GM19043 (cell line): ENCODE measurements at regions not wholly inside any gene's neighbourhood (a gene's known extent, or its start where the extent isn't known, plus 50 kb on each side); places are given as distances from the start of the nearest gene placed in this dataset.
"Not testable (repeated sequence)": the region's sequence is repeated elsewhere in the genome, so short reads cannot be mapped to it uniquely, and the experiment has no call there.

ENCODE experiments used
- ATAC-seq: cut with Tn5 transposase; IDR thresholded peaks from one replicate; pipeline ENCODE4 v1.9.1; 2021; ENCODE audit warnings: low read depth; ENCODE audit not compliant: unreplicated experiment

DNA sequence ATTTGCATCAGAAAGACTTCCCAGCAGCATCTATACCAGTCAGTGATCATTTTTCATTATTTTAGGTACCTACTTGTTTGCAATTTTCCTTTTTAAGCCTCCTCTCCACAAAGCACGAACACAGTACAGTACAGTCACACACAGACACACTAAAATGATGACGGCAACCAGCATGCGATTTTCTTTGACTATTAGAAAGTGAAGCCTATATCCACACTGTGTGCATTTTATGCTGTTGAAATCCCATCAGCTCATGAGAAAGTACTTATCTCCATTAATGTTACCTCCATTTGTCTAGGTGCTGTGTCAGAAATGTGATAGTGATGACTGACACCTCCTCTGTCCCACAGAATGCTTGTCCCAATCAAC is 294.7 kb upstream of the MEIS2 start:
- no peak for ATAC-seq

DNA sequence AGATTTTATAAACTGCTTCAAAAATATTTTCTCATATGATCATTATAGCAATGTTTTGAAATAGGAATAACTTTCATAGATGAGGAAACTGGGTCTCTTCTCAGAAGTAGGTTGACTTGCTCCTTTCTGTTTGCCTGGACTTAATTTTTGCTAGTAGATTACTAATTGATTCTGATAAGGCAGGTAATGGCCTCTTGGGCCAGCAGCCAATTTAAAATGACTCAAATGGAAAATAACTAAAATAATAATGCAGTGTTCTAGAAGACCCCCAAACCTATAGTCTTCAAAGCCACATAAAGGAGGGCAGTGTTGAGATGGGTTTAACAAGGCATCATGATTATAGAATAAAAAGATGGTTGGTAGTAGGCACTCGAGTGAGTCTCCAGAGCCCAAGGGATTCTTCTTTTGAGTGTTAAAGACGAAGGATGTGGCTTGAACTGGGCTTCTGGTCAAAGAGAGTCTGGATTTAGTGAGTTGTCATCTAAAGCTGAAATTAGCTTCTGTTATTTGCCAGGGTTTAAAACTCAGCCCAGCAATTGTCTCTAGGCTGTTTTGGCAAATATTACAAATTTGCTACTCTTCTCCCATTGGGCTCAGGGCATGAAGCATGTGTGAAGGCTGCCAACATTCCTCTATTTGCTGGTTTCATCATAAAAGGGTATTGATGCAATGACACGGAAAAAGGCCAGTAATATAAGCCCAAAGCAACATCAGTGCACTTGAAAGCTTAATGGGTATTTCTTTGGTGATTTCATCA is 297.1 kb upstream of the MEIS2 start:
- no peak for ATAC-seq

DNA sequence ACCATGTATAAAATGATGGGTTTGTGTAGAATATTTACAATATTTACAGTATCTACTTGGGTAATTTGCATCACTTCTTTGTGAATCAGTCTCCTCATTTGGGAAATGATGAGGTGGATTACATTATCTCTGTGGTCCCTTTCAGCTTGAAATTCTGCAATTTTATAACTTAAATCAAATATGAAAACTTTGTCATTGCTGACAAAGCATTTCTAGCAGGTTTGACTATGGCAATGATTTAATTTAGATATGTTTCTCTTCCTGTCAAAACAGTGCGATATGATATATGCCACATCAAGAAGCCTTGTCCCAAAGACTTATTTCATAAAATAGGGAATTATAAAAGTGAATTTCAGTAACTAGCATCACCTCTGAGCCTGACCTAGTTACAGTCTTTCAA is 315.8 kb upstream of the MEIS2 start:
- ATAC-seq = no peak

DNA sequence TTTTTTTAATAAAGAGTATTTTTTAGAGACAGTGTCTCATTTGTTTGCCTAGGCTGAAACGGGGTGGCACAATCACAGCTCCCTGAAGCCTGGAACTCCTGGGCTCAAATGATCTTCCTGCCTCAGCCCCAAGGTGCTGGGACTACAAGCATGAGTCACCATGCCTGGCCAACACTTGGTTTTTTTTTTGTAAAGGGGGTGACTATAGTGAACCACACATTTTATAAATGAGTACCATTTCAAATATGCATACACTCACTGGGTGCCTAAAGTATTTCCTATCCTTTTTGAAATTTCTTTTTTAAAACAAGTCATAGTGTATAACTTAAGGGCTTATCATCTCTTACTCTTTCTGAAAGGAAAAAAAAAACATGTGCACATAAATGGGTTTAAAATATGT is 325.2 kb upstream of the MEIS2 start:
- ATAC-seq = no peak

DNA sequence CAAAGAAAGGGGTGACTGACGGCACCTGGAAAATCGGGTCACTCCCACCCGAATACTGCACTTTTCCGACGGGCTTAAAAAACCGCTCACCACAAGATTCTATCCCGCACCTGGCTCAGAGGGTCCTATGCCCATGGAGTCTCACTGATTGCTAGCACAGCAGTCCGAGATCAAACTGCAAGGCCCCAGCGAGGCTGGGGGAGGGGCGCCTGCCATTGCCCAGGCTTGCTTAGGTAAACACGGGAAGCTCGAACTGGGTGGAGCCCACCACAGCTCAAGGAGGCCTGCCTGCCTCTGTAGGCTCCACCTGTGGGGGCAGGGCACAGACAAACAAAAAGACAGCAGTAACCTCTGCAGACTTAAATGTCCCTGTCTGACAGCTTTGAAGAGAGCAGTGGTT is 327.0 kb upstream of the MEIS2 start:
- not testable (repeated sequence) for ATAC-seq

DNA sequence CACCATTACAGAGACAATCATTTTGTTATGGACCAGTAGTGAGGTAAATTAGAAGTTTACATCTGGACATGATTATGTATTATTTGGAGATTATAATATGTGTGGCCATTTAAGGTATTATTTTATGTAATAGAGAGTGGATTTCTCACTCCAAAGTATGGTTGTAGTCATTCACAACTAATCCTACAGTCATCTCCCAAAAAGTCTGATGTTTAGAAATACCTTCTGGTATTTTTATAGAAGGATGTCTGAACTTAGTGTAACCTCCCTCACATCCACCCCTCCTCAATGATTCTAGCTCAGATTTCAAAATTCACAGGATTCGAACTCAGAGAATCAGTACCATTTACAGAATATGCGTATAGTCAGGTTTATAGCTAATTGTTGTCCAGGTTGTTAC is 346.6 kb upstream of the MEIS2 start:
- ATAC-seq = no peak

DNA sequence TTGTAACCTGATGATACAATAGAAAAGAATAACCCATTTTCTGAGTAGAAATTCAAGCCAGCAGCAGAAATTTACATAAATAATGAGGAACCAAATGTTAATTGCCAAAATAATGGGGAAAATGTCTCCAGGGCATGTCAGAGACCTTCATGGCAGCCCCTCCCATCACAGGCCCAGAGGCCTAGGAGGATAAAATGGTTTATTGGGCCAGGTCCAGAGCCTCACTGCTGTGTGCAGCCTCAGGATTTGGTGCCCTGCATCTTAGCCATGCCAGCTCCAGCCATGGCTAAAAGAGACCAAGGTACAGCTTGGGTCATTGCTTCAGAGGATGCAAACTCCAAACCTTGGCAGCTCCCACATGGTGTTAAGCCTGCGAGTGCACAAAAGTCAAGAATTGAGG is 352.1 kb upstream of the MEIS2 start:
- ATAC-seq = no peak

DNA sequence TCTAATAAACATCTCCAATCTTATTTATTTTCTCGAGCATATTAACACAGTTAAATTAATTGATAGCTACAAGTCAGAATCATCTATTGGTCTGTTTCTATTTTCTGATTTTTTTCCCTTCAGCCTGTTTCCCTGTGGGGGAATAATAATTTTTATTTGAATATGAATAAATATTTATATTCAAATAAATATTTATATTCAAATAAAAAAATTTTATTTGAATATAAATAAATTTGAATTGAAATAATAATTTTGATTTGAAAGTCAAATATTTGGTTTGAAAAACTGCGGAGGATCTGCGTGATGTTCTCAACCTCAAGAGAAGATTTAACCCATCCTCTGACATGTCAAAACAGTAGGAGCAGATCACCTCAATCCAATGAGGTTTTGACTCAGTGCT is 380.1 kb upstream of the MEIS2 start:
- ATAC-seq = no peak

DNA sequence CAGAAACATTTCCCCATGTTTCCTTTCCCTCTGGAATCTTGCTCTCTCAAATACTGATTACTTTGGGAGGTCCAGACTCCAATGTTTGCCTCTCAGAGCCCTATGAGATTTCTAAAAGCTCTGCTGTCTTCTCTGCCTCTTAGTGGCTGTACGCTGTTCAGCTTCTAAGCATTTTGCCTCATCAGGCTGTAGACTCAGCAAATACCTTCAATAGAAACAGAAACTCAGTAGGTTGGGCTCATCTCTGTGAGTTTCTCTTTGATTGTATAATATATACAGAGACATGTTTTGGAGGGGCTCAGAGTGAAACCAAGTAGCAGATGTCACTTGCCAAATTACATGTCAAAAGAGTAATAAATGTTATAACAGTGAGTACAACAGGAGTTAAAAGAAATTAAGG is 380.8 kb upstream of the MEIS2 start:
- ATAC-seq = no peak

DNA sequence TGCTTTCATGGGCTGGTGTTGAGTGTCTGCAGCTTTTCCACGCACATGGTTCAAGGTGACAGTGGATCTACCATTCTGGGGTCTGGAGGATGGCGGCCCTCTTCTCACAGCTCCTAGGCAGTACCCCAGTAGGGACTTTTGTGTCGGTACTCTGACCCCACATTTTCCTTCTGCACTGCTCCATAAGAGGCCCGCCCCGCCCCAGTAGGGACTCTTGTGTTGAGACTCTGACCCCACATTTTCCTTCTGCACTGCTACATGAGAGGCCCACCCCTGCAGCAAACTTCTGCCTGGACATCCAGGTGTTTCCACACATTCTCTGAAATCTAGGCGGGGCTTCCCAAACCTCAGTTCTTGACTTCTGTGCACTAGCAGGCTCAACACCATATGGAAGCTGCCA is 383.4 kb upstream of the MEIS2 start:
- no peak for ATAC-seq

DNA sequence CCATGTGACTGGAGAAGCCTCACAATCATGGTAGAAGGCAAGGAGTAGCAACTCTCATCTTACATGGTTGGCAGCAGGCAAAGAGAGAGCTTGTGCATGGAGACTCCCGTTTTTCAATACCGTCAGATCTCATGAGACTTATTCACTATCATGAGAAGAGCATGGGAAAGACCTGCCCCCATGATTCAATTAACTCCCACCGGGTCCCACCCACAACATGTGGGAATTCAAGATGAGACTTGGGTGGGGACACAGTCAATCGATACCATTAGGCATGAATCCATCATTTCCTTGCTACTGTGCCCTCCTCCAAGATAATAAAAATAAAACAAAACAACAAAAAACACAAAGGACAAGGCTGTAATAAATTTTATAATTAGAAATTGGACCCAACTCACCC is 384.7 kb upstream of the MEIS2 start:
- no peak for ATAC-seq

DNA sequence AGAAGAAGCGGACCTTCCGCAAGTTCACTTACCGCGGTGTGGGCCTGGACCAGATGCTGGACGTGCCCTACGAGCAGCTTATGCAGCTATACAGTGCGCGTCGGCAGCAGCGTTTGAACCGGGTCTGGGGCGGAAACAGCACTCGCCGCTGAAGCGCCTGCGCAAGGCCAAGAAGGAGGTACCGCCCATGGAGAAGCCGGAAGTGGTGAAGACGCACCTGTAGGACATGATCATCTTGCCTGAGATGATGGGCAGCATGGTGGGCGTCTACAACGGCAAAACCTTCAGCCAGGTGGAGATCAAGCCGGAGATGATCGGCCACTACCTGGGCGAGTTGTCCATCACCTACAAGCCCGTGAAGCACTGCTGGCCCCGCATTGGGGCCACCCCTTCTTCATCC is 390.4 kb upstream of the MEIS2 start:
- ATAC-seq = no peak

DNA sequence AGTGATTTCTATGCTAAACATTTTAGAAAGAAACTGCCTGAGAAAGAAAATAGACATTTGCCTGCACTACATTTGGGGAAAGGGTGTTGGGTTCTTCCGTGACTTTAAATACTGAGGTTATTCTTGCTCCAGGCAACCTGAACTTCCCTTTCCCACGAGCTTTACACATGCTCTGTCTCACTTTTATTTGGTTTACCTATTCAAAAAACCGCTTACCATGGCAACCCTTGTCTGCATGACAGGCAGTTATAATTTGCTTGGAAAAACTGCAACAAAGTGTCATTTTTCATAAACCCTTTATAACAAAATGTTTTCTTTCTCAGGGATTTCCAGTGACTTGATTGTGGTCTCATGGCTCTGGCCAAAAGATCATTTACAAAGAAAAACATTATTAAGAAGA is 416.3 kb upstream of the MEIS2 start:
- no peak for ATAC-seq

DNA sequence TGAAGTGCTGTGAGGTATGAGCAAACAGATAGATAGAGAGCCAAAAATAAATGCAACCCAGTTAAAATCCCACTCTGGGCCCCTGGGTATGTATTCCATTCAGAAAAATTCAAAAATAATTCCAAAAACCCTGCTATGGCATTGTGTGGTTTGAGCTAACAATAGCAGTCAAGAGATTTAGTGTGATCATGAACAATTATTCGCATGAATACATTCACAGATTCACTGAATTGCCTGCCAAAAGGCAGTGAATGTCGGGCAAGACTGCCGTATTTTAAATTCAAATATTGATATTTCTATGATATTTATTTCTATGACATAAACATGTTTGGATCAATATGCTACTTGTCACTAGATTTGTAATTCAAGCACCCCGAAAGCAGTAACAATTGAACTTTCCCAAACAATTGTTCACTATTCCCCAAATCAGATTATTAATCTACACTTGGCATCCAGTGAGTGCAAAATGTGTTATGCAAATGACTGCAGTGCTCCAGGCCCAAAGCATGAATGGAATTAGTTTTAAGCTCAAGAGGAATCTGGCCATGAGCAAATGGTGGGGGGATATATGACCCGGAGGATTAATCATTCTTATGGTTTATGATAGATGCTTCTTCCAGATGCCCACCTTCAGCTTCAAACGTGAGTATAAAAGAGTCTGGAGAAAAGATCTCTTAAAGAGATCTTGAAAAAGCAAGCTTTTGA is 417.0 kb upstream of the MEIS2 start:
- no peak for ATAC-seq

DNA sequence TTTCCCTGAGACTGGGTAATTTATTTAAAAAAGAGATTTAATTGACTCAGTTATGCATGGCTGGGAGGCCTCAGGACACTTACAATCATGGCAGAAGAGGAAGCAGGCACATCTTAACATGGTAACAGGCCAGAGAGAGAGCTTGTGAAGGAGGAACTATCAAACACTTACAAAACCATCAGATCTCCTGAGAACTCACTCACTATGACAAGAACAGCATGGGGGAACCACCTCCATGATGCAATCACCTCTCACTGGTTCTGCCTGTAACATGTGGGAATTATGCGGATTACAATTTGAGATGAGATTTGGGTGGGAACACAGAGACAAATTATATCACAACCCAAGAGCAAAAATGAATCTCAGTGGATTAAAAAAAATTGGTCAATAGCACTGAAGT is 416.0 kb upstream of the TMCO5A start:
- no peak for ATAC-seq

DNA sequence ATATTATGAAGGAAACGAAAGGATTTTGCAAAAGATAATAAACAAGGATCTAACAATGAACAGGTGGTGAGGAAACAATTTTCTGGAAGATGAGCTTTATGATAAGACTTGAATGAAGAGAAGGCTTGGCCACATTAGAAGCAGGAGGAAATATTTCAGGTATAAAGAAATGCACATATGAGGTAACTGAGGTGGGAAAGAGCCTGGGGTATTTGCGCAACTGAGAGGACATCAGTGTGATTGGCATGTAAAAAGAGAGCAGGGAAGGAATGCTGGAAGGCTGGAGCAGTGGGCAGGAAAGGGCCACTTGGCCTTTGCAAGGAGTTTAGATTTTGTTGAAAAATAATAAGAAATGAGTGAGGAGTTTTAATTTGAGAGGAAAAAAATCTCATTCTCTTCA is 414.4 kb upstream of the TMCO5A start:
- no peak for ATAC-seq

DNA sequence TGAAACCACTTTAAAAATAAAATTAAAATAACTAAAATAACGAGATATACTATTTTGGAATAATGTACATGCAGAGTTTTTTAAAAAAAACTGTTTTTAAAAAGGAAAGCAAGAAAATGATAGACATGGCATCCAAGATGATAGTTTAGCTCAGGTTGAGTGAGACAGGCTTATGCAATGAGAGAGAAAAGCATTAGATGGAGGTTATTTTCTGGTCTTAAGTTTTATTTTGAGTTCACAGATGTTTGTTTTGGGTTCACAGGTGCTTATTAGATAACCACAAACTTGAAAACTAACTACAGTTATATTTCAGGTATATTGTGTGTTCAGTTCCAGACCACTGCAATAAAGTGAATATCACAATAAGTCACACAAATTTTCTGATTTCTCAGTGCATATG is 413.6 kb upstream of the TMCO5A start:
- no peak for ATAC-seq

DNA sequence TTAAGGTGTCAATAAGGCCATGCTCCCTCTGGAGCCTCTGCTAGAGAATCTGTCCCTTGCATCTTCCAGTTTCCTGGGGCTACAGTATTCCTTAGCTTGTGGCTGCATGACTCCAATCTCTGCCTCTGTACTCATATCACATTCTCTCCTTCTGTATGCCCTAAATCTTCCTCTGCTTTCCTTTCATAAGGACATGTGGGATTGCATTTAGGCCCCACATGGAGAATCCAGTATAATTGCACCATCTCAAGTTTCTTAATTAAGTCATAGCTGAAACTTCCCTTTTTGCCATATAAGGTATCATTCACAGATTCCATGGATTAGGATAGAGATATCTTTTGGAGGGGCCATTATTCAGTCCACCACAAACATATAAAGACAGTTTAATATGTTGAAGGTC is 409.8 kb upstream of the TMCO5A start:
- no peak for ATAC-seq

DNA sequence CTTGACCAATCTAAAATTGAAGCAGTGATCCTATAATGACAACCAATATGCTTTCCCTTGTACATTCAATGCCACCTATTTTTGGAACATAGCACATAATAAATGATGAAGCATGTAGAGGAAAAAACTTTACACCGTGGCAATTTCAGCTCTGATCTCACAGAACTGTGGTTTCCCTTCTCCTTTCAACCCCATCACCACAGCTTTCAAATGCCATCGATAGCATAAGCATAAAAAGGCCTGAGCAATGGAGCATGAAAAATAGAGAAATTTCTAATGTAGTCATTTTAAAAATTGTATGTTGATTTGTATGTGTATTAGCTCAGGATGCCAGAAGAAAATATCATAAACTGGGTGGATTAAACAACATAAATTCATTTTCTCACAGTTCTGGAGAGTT is 406.0 kb upstream of the TMCO5A start:
- no peak for ATAC-seq

DNA sequence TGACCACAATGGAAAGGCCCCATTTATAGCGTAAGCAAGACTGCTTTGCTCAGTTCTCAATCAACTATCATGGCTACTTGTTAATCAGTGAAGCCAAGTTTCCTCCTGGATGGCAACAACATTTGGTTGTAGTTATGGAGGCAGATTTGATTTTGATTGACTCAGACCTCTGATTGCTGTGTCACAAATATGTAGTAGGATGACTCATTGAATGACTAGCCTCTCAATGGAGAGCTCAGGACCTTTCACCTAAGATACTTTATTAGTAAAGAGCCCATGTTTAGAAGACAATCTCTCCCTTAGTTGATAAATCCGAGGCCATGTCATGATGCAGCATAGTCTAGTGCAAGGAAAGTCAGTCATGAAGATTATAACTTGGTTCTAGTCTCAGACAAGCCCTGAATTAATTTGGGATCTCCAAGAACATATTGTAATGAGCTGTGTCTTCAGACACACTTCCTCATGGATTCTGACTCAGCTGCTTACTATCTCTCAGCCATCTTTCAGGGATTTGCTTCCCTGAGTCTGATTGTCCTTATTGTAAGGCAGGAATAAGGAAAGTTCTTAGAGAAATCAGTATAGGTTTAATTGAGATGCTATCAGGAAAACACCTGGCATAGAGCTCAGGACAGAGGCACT is 397.4 kb upstream of the TMCO5A start:
- no peak for ATAC-seq

DNA sequence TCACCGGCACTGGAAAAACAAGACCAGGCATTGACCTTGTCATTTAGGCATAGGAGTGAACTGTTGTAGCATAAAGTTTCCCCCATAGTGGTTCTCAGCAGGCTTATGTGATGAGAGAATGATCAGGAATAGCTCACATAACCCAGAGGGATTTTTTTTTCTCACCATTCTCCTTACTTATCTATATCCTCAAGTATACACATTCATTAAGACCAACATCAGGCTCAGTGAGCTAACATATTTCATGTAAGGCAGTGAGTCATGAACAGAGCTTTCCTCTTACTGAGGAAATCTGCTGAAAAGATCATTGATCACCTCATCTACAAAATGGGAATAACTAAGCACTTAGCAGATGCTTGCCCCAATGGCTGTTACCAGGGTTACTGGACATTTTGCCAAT is 396.6 kb upstream of the TMCO5A start:
- ATAC-seq = no peak

DNA sequence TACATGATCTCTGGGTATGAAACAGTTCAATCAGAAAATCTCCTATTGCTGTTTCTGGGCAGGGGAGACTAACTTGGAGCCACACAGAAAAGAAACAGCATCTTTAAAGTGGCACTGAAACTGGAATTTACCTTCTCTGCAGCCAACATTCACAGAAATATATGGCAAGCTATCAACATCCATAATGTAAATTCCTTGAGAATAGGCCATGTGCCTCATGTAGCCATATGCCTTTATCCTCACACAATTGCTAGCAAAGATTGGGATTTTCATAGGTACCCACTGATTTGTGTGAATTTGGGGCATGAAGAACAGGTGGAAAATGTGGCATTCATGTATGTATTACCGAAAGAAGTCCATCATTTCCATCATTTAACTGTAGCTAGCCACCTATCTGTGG is 386.3 kb upstream of the TMCO5A start:
- no peak for ATAC-seq
